Thoracic aorta (tissue), 2 donors: ENCODE measurements at regions not wholly inside any gene's neighbourhood (a gene's known extent, or its start where the extent isn't known, plus 50 kb on each side); places are given as distances from the start of the nearest gene placed in this dataset.

ENCODE experiments used
- ATAC-seq: fragments of 150-250 bp; one replicate; pipeline ENCODE4 v1.8.0; 2017; ENCODE audit warnings: low read depth; ENCODE audit not compliant: insufficient number of reproducible peaks, low FRiP score
- DNase-seq: peaks from one replicate; pipeline ENCODE4 v3.0.0-alpha.2; 2020; ENCODE audit warnings: low spot score
- H3K27ac ChIP-seq, 2 donors: fragments of 200-600 bp; sonication (generic); 1 replicate in 1 of 2; 2 replicates in 1 of 2; pipeline ENCODE4 v1.5.1; 2016; ENCODE audit warnings: mild to moderate bottlenecking in 2 of 2, moderate library complexity in 2 of 2
- H3K27me3 ChIP-seq: fragments of 200-600 bp; sonication (generic); replicated peaks from 2 replicates; pipeline ENCODE4 v1.6.0; 2016; ENCODE audit warnings: mild to moderate bottlenecking; ENCODE audit not compliant: insufficient read depth
- H3K36me3 ChIP-seq: fragments of 200-600 bp; sonication (generic); one replicate; pipeline ENCODE4 v1.5.1; 2016
- H3K4me1 ChIP-seq, 2 donors: fragments of 200-600 bp; sonication (generic); 1 replicate in 1 of 2; 2 replicates in 1 of 2; pipeline versions ENCODE4 v1.5.1 to v1.6.0; 2016; ENCODE audit warnings: low read depth in 2 of 2, mild to moderate bottlenecking in 1 of 2; ENCODE audit not compliant: control insufficient read depth in 1 of 2
- H3K4me3 ChIP-seq: fragments of 200-600 bp; sonication (generic); 2 replicates; pipeline ENCODE4 v1.5.1; 2016; ENCODE audit warnings: mild to moderate bottlenecking
- H3K9me3 ChIP-seq: fragments of 200-600 bp; sonication (generic); 2 replicates; pipeline ENCODE4 v1.5.1; 2016
- CTCF ChIP-seq: fragments of 200-600 bp; sonication (generic); IDR thresholded peaks from one replicate; pipeline ENCODE4 v1.5.1; 2019; ENCODE audit warnings: antibody characterized with exemption

GRCh38 chr6:54719131-54719530, 127.4 kb upstream of the FAM83B start:
- ATAC-seq (no peak), DNase-seq (no peak)
- Histone ChIP-seq H3K27me3 (no peaks in the 10 kb centered on the region), H3K4me1 (no peaks in the 10 kb centered on the region), H3K4me3 (no peak overlapping the region), H3K36me3 (no peaks in the 10 kb centered on the region), H3K27ac (no peak overlapping the region), H3K9me3 (no peaks in the 10 kb centered on the region)
- no peak for TF ChIP-seq CTCF

- ATAC-seq, result no peak
- TF ChIP-seq CTCF, result no peak
- no peak for DNase-seq
Observed at GRCh38 chr6:54719633-54720032, 126.9 kb upstream of the FAM83B start.

GRCh38 chr6:54722328-54722727, 124.2 kb upstream of the FAM83B start:
- DNase-seq (no peak), ATAC-seq (no peak)
- H3K27ac ChIP-seq, result no peak overlapping the region
- no peak overlapping the region for H3K4me3 ChIP-seq
- no peak for TF ChIP-seq CTCF
- no peaks in the 10 kb centered on the region for H3K36me3 ChIP-seq
- no peaks in the 10 kb centered on the region for H3K27me3 ChIP-seq
- no peaks in the 10 kb centered on the region for H3K9me3 ChIP-seq
- H3K4me1 ChIP-seq, result no peaks in the 10 kb centered on the region

More at GRCh38 chr6:54719633-54720032, 126.9 kb upstream of the FAM83B start:
- Histone ChIP-seq H3K9me3 (no peaks in the 10 kb centered on the region), H3K27me3 (no peaks in the 10 kb centered on the region), H3K36me3 (no peaks in the 10 kb centered on the region), H3K4me1 (no peaks in the 10 kb centered on the region), H3K4me3 (no peak overlapping the region), H3K27ac (no peak overlapping the region)

GRCh38 chr6:54729716-54730115, 116.9 kb upstream of the FAM83B start:
- TF ChIP-seq CTCF, result no peak
- Histone ChIP-seq H3K4me3 (no peak overlapping the region), H3K4me1 (no peaks in the 10 kb centered on the region), H3K27ac (no peak overlapping the region), H3K27me3 (no peaks in the 10 kb centered on the region), H3K9me3 (no peaks in the 10 kb centered on the region), H3K36me3 (no peaks in the 10 kb centered on the region)
- ATAC-seq, result no peak
- DNase-seq, result no peak

GRCh38 chr6:54730767-54731630, 115.6 kb upstream of the FAM83B start:
- ATAC-seq (no peak), DNase-seq (no peak)
- no peak for TF ChIP-seq CTCF
- no peaks in the 10 kb centered on the region for H3K4me1 ChIP-seq
- H3K4me3 ChIP-seq, result no peak overlapping the region
- no peaks in the 10 kb centered on the region for H3K27me3 ChIP-seq
- no peaks in the 10 kb centered on the region for H3K36me3 ChIP-seq
- H3K27ac ChIP-seq, result no peak overlapping the region
- H3K9me3 ChIP-seq, result no peaks in the 10 kb centered on the region
